ENCODE measurements at regions not wholly inside any gene's neighbourhood (a gene's known extent, or its start where the extent isn't known, plus 50 kb on each side); places are given as distances from the start of the nearest gene placed in this dataset.

DNA sequence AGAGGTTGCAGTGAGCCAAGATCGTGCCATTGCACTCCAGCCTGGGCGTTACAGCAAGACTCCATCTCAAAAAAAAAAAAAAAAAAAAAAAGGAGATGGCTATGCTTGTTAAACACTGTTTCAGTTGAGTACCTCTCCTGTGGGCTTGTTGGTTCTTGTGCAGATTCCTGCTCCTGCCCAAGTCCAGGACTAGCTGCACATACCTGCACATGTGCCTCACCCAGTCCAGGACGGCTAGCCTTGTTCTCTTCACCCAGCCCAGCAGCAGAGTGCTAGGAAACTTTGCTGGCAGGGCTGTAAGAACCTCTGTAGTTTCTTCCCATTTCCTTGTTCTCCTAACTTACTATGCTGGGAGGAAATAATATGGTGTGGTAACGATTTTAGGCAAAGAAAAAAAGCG lies 234.1 kb upstream of the DMRT1 start:
- Histone ChIP-seq H3K4me2 (ENCODE audit: insufficient read depth, low read length) (no peak overlapping the region), H2AFZ (ENCODE audit: low read depth, low read length) (no peak overlapping the region), H3K9me1 (replicated peaks; ENCODE audit: control insufficient read depth, extremely low read depth, insufficient read depth, low read length) (no peaks in the 10 kb centered on the region), H3K27me3 (ENCODE audit: control insufficient read depth in 2 of 2, insufficient read depth in 2 of 2, low read length in 2 of 2) (no peaks in the 10 kb centered on the region), H3K27ac (ENCODE audit: insufficient read depth, low read depth, low read length) (no peak overlapping the region), H3K4me1 (ENCODE audit: control insufficient read depth, extremely low read depth, insufficient read depth, low read length) (no peaks in the 10 kb centered on the region), H3K9ac (replicated peaks; ENCODE audit: extremely low read depth, insufficient read depth, low read length) (no peak overlapping the region), H4K20me1 (replicated peaks; ENCODE audit: control insufficient read depth, extremely low read depth, insufficient read depth, low read length) (no peaks in the 10 kb centered on the region), H3K9me3 (replicated peaks; ENCODE audit: control insufficient read depth, insufficient read depth, low read length) (no peaks in the 10 kb centered on the region), H3K36me3 (ENCODE audit: control insufficient read depth in 2 of 2, extremely low read depth in 1 of 2, insufficient read depth in 2 of 2, low read length in 2 of 2) (no peaks in the 10 kb centered on the region), H3K4me3 (replicated peaks in 1 of 3; ENCODE audit: insufficient read depth in 1 of 3, low read depth in 1 of 3, low read length in 3 of 3) (no peak overlapping the region), H3K79me2 (ENCODE audit: control insufficient read depth, insufficient read depth, low read length) (no peaks in the 10 kb centered on the region)
- DNase-seq (ENCODE audit: low read depth, low spot score) (no peak), FAIRE-seq (no peak)
- TF ChIP-seq EZH2 (IDR thresholded peaks at IDR 0.05; ENCODE audit: borderline replicate concordance, low read depth, low read length, severe bottlenecking) = no peak
- TF ChIP-seq POLR2AphosphoS5 (IDR thresholded peaks at IDR 0.05; ENCODE audit: insufficient read depth, low read depth, low read length) = no peak
- TF ChIP-seq MYC (IDR thresholded peaks at IDR 0.05; ENCODE audit: low read depth, low read length) = no peak
- TF ChIP-seq, protein P1, sequence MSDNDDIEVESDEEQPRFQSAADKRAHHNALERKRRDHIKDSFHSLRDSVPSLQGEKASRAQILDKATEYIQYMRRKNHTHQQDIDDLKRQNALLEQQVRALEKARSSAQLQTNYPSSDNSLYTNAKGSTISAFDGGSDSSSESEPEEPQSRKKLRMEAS (IDR thresholded peaks at IDR 0.05; ENCODE audit: insufficient read depth, insufficient read length) = no peak
- no peak for TF ChIP-seq FOS (IDR thresholded peaks at IDR 0.05; ENCODE audit: borderline replicate concordance, insufficient read depth, low read length)
- TF ChIP-seq GATA2 (IDR thresholded peaks at IDR 0.05; ENCODE audit: insufficient read depth, insufficient read length, low read depth, low read length) = no peak
- TF ChIP-seq JUN (IDR thresholded peaks at IDR 0.05; ENCODE audit: borderline replicate concordance, insufficient read depth, insufficient read length, low read depth) = no peak
- TF ChIP-seq, protein P2, sequence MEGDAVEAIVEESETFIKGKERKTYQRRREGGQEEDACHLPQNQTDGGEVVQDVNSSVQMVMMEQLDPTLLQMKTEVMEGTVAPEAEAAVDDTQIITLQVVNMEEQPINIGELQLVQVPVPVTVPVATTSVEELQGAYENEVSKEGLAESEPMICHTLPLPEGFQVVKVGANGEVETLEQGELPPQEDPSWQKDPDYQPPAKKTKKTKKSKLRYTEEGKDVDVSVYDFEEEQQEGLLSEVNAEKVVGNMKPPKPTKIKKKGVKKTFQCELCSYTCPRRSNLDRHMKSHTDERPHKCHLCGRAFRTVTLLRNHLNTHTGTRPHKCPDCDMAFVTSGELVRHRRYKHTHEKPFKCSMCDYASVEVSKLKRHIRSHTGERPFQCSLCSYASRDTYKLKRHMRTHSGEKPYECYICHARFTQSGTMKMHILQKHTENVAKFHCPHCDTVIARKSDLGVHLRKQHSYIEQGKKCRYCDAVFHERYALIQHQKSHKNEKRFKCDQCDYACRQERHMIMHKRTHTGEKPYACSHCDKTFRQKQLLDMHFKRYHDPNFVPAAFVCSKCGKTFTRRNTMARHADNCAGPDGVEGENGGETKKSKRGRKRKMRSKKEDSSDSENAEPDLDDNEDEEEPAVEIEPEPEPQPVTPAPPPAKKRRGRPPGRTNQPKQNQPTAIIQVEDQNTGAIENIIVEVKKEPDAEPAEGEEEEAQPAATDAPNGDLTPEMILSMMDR (IDR thresholded peaks at IDR 0.05; ENCODE audit: extremely low read depth in 1 of 2, insufficient read depth in 1 of 2, low read depth in 1 of 2, low read length in 2 of 2) = no peak
- BruUV-seq (replicated peaks) = no TSS peak
- CTCF ChIA-PET = no interaction called here
- intact Hi-C loops (cut with micrococcal nuclease) (no loop called here), dilution Hi-C loops (cut with MboI; ENCODE audit: extremely low pct_ligation_motif_present, low sequenced_read_pairs) (loop anchor here (25.0 kb wide), 1 partner anchor 155 kb away; no protein-coding TSS in a partner anchor)
- POLR2A ChIA-PET = no interaction called here

Measured in endothelial cell of umbilical vein (primary cell).